Kasumi-1 (cell line): ENCODE measurements at regions not wholly inside any gene's neighbourhood (a gene's known extent, or its start where the extent isn't known, plus 50 kb on each side); places are given as distances from the start of the nearest gene placed in this dataset.
A peak's percentile ranks its signal among the peaks of the same experiment; 100 is the strongest.
"Not testable (repeated sequence)": the region's sequence is repeated elsewhere in the genome, so short reads cannot be mapped to it uniquely, and the experiment has no call there.

Experiments
- DNase-seq, 2 experiments: peaks; one replicate each; lab custom pipeline; 2025; lab: John Stamatoyannopoulos, UW

- no peak for DNase-seq
Observed at GRCh38 chr7:145105561-145105960, 269.7 kb upstream of the TPK1 start.

- DNase-seq: no peak
Observed at GRCh38 chr7:145104400-145104799, 268.5 kb upstream of the TPK1 start.

GRCh38 chr7:145102199-145102598, 266.3 kb upstream of the TPK1 start:
- DNase-seq: not testable (repeated sequence)

GRCh38 chr7:145092766-145093165, 256.9 kb upstream of the TPK1 start:
- DNase-seq: no peak

- DNase-seq: no peak
Observed at GRCh38 chr7:145088111-145088745, 252.4 kb upstream of the TPK1 start.

- DNase-seq: no peak
Observed at GRCh38 chr7:145082366-145083161, 246.7 kb upstream of the TPK1 start.

- no peak for DNase-seq
Observed at GRCh38 chr7:145065473-145065872, 229.6 kb upstream of the TPK1 start.

- no peak for DNase-seq
Observed at GRCh38 chr7:145064114-145064513, 228.3 kb upstream of the TPK1 start.

GRCh38 chr7:145053781-145054180, 217.9 kb upstream of the TPK1 start:
- DNase-seq: no peak

GRCh38 chr7:145050415-145050814, 214.6 kb upstream of the TPK1 start:
- no peak for DNase-seq

- DNase-seq: peak; percentile 45 to 65
Observed at GRCh38 chr7:145036604-145037405, 201.0 kb upstream of the TPK1 start.

- no peak for DNase-seq
Observed at GRCh38 chr7:145031162-145031561, 195.3 kb upstream of the TPK1 start.

GRCh38 chr7:145030754-145031153, 194.9 kb upstream of the TPK1 start:
- no peak for DNase-seq

GRCh38 chr7:145020454-145020853, 184.6 kb upstream of the TPK1 start:
- DNase-seq: no peak

- no peak for DNase-seq
Observed at GRCh38 chr7:145016068-145016467, 180.2 kb upstream of the TPK1 start.

- DNase-seq: peak; percentile 19 to 31
Observed at GRCh38 chr7:145009876-145010275, 174.0 kb upstream of the TPK1 start.

GRCh38 chr7:145005601-145006000, 169.7 kb upstream of the TPK1 start:
- no peak for DNase-seq

GRCh38 chr7:144997512-144997911, 161.7 kb upstream of the TPK1 start:
- peak; percentile 15 to 23 for DNase-seq

GRCh38 chr7:144995495-144995894, 159.6 kb upstream of the TPK1 start:
- DNase-seq: no peak

- no peak for DNase-seq
Observed at GRCh38 chr7:144991041-144991440, 155.2 kb upstream of the TPK1 start.

- no peak for DNase-seq
Observed at GRCh38 chr7:144987686-144988085, 151.8 kb upstream of the TPK1 start.

GRCh38 chr7:144982133-144982532, 146.3 kb upstream of the TPK1 start:
- DNase-seq: no peak

GRCh38 chr7:144975882-144976281, 140.0 kb upstream of the TPK1 start:
- no peak for DNase-seq
